HepG2 (cell line): ENCODE measurements at regions not wholly inside any gene's neighbourhood (a gene's known extent, or its start where the extent isn't known, plus 50 kb on each side); places are given as distances from the start of the nearest gene placed in this dataset.

Source experiments
- CHD4 ChIP-seq: fragments of 200-600 bp; sonication (generic); IDR thresholded peaks from 2 replicates; pipeline ENCODE4 v1.7.0; 2017; ENCODE audit warnings: mild to moderate bottlenecking, low read length, borderline replicate concordance
- PAXIP1 ChIP-seq: sonication (generic); formaldehyde crosslinking; conservative IDR thresholded peaks from 2 replicates; pipeline ENCODE4 v1.4.0; 2020; ENCODE audit warnings: mild to moderate bottlenecking, missing genetic modification reagents, moderate library complexity
- THAP9 ChIP-seq: sonication (generic); formaldehyde crosslinking; IDR thresholded peaks from 2 replicates; pipeline ENCODE4; 2020; ENCODE audit warnings: missing genetic modification reagents, mild to moderate bottlenecking, borderline replicate concordance
- ZMAT5 ChIP-seq: sonication (generic); formaldehyde crosslinking; IDR thresholded peaks from 2 replicates; pipeline ENCODE4 v1.5.0; 2020; ENCODE audit warnings: mild to moderate bottlenecking, low read depth, missing genetic modification reagents, borderline replicate concordance
- ZNF382 ChIP-seq: sonication (generic); formaldehyde crosslinking; IDR thresholded peaks from 2 replicates; pipeline ENCODE4 v1.5.0; 2020; ENCODE audit warnings: missing genetic modification reagents, mild to moderate bottlenecking, borderline replicate concordance
- ZNF614 ChIP-seq: IDR thresholded peaks from 2 replicates; pipeline ENCODE4 v1.6.1; 2018; ENCODE audit warnings: missing biosample characterization, missing genetic modification reagents, inconsistent platforms, borderline replicate concordance
- ZNF724P ChIP-seq: sonication (generic); formaldehyde crosslinking; IDR thresholded peaks from 2 replicates; pipeline ENCODE4 v1.8.0; 2022; ENCODE audit warnings: missing genetic modification reagents, borderline replicate concordance

GRCh38 chr3:8212794-8213193 is 288.8 kb upstream of the LMCD1 start (continued):
- no peak for TF ChIP-seq THAP9 (CRISPR knock-in tag)
- no peak for TF ChIP-seq PAXIP1 (CRISPR knock-in tag)
- no peak for TF ChIP-seq ZNF724P
- TF ChIP-seq ZMAT5 (CRISPR knock-in tag): no peak
- no peak for TF ChIP-seq ZNF382 (CRISPR knock-in tag)
- no peak for TF ChIP-seq CHD4
- no peak for TF ChIP-seq ZNF614
